Femur (tissue), 1 donor: ENCODE measurements at regions not wholly inside any gene's neighbourhood (a gene's known extent, or its start where the extent isn't known, plus 50 kb on each side); places are given as distances from the start of the nearest gene placed in this dataset.
"Not testable (repeated sequence)": the region's sequence is repeated elsewhere in the genome, so short reads cannot be mapped to it uniquely, and the experiment has no call there.

Experiments used
- DNase-seq: peaks from one replicate; pipeline ENCODE4 v3.0.0-alpha.2; 2017

DNA sequence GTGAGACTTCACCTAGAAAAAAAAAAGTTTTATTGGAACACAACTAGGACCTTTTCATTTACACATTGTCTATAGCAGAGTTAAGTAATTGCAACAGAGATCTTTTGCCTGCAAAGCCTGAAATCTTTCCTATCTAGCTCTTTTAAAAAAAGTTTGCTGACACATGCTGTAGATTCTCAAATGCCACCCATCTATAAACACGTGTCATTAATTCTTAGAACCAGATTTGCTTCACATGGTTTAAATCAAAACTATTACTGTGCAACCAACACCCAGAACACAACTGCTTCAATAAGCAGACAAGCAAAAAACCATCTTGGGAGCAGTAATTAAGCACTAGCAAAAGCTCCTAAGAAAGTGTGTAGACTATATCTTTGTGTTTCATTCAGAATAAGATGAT is 55.0 kb downstream of the OXSM start:
- DNase-seq = no peak

DNA sequence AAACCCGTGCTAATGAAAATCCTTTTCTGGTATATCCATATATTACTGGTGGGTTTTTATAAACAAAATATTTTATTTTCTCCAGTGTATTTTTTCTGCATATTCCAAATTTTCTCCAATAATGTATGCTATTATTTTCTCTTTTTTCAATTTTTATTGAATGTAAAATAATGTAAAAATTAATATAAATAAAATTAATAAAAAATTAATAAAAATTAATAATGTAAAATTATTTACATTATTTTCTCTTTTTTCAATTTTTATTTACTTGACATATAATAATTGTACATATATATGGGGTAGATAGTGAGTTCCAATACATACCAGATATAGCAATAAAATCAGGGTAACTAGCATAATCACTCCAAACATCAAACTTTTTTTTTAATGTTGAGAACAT is 56.4 kb downstream of the OXSM start:
- no peak for DNase-seq

DNA sequence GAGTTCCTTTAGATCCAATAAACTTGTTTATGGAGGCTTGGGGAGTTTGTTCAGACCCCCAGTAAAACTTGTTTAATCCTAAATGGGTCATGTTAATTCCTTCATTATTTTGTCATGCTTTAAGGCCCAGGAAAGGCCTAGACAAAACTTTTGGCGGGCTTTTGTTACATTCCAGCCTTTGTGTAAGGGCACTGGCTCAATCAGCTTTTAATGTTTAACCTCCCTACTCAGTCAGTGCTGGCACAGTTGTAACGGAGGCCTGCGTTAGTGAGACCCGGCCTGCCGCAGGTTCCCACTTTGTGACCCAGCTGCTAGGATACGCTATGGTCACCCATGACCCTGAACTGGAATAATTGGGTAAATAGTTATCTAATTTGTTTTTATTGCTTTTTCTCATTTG is 59.2 kb downstream of the OXSM start:
- DNase-seq = no peak

DNA sequence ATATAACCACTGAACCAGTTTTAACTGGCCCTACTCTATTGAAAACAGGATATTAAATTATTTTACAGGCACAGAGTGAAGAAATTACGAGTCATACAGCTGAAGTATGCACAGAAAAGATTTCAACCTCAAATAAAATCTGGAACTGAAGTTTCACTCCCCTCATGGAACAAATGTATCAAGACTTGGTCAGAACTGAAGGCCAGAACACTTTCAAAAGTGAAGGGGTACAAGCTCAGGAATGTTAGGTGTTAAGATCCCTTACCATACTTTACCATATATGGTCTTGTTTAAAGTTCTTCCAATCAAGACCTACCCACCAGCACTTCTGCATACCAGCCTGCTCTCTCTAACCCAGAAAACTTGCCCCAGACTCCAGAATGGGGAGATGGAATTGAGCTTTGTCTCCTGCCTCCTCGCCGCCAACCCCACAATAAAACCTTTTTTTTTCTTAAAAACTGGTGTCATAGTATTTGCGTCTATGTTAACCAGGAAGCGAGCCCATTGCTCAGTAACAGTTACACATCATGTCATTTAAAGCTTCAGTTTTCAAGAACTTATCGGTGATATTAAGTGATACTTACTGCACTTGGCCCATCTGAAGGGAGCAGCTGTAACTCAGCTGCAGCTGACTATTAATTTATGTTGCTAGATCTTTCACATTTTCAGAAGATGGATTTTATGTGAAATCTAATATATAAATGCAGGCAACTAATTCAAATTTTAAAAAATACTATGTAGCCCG is 59.9 kb downstream of the OXSM start:
- no peak for DNase-seq

DNA sequence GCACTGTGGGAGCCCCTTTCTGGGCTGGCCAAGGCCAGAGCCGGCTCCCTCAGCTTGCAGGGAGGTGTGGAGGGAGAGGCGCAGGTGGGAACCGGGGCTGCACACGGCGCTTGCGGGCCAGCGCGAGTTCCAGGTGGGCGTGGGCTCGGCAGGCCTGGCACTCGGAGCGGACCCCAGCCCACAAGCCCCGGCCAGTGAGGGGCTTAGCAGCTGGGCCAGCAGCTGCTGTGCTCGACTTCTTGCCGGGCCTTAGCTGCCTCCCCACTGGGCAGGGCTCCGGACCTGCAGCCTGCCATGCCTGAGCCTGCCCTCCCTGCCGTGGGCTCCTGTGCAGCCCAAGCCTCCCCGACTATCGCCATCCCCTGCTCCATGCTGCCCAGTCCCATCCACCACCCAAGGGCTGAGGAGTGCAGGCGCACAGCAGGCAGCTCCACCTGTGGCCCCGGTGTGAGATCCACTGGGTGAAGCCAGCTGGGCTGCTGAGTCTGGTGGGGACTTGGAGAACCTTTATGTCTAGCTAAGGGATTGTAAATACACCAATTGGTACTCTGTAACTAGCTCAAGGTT is 61.9 kb downstream of the OXSM start:
- DNase-seq = not testable (repeated sequence)

DNA sequence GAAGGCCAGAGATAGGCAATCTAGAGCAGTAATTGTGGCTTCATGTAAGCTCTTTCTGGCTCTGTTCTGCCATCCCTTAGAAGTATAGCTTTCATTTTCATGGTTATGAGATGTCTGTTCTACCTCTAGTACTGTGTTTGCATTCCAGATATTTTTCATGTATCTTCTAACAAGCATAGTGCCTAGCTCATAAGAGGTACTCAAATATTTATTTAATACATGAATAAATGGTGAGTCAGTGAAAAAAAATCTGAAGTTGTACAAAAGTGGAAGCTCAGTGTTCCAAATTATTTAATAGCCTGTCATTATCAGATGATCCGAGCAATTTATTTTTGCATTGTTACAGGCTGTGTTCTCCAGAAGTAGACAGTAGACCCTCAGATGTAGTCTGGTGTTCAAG is 64.3 kb downstream of the OXSM start:
- DNase-seq = no peak

DNA sequence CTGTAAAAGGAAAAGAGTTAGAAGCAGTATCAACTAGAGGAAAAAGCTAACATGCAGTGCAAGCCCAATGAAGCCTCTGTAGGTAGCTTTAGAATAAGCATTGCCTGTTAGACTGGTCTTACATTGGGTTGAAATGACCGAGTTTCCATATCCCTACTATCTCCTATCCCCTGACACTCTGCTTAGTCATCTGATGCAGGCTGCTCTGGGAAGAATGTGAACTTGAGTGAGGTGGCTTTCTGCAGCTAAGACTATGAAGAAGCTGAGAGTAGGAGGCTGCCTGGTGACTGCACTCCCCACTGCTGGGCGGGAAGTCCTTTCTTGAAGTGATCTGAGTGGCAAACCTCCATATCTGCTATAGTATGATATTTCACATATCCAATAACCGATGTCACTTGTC is 64.7 kb downstream of the OXSM start:
- no peak for DNase-seq

DNA sequence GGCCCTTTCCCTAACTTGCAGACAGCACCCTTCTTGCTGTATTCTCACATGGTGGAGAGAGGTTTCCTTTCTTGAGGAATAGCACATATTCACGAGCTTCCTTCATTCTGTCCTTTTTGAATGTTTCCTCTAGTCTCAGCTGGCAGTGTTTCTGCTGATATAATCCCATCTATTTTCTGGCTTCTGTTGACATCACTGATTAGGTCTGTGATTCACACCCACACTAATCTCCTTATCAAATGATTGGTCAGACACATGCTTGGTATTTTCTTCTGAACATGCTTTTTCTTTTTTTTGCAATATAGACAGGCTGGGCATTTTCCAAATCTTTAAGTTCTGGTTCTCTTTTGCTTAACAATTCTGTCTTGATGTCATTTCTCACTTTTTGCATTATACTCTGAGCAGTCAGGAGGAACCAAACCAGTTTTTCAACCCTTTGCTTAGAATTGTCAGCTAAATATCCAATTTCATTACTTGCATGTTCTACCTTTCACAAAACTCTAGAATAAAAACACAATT is 65.4 kb downstream of the OXSM start:
- no peak for DNase-seq

DNA sequence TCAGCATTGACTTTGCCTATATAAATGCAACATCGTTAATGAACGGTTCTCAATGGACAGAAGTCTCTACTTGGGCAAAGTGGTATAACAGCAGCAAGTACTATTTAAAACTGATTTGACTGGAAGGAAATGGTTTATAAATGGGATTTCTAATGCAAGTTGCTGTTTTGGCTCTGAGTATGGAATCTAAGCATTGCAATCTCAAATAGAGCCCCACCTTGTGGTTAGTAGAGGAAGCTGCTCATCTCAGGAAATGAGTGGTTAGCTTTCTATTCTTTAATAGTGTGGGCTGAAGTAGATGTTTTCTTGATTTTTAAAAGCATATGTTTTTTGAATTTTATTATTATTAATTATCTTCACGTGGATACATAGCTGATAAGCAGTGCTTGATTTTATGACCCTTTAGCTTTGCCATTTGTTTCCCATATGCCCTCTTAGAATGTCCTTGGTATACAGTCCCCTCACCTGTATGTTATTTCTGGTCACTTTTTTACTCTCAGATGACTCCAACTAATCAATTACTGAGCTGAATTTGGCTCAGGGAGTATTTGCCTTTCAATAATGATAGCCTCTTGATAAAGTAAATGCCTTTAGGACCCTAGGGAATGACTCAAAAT is 67.1 kb downstream of the OXSM start:
- no peak for DNase-seq

DNA sequence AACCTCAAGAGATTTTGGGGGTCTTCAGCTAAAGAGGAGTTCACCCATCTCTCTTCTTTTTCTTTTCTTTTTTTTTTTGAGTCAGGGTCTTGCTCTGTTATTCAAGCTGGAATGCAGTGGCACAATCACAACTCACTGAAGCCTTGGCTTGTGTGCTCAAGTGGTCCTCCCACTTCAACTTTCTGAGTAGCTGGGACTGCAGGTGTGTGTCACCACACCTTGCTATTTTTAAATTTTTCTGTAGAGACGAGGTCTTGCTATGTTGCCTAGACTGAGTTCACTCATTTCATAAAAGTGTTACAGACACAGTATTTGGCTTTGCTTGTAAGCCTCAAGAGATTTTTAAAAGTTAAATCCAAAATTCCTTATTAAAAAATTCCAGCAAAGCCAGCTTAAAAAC is 71.7 kb downstream of the OXSM start:
- DNase-seq = no peak

DNA sequence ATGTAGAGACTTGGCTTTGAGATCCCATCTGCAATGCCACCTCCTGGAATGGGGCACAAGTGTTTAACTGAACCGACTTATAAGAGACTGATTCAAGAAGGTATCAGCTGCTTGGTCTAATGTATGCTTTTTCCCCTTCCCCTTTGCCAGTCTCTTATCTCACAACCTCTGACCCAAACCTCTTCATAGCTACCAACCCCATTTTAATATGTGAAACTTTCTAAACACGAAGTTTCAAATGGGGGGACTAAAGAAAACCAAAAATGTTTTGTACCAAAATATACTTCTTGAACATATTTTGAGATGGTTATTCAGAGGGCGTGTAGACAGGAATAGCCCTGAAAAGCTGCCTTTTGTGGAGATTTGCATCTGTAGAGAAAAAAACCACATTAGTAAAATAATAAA is 73.1 kb downstream of the OXSM start:
- DNase-seq = no peak

DNA sequence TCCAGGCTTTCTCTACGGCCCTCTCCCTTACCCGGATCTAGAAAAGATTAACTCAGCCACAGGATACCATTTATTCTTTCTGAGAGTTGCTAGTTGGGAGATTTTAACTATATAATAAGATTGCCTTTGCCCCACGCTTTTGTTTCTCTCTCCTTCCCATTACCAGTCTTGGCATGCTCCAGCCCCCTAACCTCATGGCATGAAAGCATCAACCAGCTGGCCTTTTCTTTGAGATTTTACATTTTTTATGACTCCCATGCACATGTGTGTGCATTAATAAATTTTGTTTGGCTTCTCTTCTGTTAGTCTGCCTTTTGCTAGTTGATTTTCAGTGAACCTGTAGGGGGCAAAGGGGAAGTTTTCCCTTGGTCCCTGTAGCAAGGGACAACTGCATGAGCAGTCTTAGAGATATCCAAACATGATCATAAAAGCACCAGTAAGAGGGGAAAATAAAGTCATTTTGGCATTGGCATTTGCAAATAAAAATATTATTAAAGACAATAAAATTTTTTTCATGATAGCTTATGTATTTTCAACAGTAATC is 73.6 kb downstream of the OXSM start:
- DNase-seq = no peak

DNA sequence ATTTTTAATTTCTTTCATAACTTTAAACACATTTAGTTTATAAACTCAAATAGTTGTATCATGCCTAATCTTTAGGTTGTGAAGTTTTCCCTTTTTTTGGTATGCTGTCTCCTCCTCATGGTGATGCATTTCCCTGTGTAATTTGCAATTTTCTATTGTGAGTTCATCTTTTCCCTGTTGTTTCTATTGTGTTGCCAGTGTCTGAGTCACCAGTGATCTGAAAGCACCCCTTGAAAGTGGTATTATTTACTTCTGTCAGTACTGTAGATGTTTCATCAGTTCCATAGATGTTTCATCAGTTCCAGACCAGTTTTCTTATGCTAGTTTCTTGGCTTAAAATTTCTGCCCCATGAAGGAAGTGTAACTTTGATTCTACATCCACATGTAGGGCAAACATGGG is 80.6 kb downstream of the OXSM start:
- no peak for DNase-seq

DNA sequence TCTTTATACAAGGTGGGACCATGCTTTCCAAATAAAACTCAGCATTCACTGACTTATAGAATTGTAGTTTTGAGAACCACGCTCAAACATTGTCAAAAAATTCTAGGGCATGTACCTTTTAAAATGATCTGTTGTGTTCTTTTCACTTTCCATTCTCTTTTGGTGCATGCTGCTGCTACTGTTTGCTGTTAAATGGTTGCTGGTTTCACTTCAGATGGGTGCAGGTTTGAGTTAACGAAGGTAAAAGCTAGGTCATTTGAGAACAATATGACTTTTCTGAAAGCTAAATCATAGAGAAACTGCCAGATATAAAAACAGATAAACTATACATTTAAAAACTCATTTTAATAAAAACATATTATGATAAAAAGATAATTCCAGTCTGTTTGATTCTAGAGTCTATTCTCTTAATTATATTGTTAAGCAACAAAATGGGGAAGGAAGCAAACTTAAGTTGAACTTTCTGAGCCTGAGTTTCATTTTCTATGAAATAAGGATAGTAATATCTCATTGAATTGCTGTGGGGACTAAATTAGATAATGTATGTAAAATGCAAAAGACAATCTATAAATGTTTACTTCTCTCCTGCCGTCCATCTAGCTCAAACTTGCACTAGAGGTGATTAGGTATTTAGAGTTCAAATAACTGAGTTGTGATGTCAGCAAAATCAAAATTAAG is 82.4 kb downstream of the OXSM start:
- no peak for DNase-seq

DNA sequence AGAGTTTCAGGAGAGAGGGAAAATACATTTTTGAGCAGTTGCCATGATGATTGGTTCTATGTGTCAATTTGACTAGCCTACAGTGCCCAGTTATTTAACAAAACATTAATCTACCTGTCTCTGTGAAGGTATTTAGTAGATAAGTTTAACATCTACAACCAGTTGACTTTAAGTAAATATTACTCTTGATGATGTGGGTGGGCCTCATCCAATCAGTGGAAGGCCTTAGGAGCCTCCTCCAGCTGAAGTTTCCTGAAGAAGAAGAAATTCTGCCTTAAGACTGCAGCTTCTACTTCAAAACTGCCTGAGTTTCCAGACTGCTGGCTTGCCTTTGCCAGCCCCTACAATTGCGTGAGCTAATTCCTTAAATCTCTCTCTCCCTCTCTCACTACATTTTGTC is 93.6 kb downstream of the OXSM start:
- DNase-seq = no peak

DNA sequence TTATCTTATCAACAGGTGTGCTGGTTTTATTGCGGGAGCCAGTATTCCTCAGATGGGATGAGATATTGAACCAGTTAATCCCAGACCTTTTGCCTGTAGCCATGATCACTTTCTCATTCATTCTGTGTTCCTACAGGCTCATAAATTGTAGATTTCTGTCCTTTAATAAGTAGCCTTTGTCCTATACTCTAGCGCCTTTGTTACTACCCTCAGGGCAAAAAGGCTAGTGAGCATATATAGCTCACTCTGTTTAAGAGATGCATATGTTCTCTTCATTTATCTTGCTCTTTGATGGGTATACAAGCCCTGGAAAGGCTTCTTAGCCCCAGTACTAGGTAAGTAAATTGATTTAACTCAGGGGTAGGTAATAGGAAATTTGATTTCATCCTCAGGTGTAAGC is 95.1 kb downstream of the OXSM start:
- no peak for DNase-seq

DNA sequence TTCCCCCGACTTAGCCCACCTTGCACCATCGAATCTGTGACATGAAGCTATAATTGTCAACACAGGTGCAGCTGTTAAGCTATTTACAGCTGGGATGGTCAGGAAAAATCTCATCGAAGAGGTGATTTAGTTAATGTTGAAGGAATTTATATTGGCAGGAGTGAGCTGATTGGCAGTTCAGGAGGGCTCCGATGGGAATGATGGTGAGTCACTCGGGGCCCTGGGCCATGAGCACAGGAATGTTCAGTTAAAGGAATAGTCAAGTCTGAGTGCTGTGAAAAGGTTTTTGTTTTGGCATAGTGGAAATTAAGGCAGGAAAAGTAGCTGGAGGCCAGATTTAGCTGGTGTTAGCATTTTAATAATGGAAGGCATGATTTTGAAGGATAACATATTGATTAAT is 95.7 kb downstream of the OXSM start:
- DNase-seq = no peak

DNA sequence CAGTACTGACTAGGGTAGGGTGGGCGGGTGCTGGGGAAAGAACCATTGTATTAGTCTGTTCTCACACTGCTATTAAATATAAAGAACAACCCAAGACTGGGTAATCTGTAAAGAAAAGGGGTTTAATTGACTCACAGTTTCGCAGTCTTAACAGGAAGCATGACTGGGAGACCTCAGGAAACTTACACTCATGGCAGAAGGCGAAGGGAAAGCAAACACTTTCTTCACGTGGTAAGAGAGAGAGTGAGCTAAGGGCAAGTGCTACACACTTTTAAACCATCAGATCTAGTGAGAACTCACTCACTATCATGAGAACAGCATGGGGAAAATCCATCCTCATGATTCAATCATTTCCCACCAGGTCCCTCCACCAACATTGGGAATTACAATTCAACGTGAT is 98.0 kb downstream of the OXSM start:
- no peak for DNase-seq

DNA sequence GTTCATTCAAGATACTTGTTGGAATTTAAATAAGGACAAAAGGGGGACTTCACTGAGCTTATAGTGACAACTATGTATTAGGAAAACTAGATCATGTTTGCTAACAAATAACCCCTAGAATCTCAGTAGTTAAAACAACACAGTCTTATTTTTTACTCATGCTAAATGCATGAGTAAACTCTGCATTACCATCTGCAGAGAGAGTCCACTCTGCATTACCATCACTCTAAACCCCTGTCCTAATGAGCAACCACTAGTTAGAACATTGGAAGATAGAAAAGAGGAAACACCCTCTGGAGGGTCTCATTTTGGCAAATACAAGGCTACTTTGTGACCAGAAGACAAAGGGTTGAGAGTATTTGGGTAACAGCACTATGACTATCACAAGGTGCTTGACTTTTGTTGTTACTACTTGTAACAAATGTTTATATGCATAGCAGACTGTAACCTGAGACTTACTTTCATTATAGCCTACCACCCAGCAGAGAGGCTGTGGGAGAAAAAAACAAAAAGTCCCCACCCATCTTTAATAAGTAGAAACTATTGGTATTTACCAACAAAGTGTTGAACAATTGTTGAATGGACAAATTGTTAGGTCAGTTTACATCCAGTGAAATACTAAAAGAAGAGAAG is 99.1 kb downstream of the OXSM start:
- no peak for DNase-seq

DNA sequence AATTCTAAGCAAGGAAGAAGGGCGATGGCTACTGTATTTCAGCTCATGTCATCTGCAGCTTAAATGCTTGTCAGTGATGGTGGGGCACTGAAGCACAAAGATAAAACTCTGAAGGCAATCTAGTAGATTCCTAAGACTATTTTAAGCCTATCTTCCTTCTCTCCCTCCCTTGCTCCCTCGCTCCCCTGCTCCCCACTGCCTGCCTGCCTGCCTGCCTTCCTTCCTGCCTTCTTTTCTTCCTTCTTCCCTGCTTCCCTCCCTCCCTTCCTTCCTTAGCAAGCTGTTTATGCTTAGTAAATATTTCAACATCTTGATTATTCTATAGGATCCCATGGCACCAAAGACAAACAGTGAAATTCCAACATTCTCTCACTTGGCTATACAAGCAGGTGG is 99.6 kb downstream of the OXSM start:
- no peak for DNase-seq

DNA sequence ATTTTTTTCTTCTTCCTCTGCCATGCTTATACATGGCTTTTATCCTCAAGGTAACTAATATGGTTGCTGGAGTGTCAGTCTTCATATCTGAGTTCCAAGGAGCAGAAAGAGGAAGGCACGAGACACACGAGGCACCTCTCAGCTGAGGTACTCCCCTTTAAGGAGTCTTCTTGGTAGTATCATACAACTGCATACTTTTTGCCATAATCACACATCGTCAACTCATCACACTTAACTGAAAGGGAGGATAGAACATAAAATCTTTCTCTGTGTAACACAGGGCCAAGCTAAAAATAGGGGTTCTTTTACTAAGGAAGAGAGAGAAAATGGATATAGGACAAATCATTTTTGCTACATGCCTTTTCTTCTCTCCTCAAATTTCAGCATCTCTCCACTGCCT is 104.2 kb downstream of the OXSM start:
- DNase-seq = no peak

DNA sequence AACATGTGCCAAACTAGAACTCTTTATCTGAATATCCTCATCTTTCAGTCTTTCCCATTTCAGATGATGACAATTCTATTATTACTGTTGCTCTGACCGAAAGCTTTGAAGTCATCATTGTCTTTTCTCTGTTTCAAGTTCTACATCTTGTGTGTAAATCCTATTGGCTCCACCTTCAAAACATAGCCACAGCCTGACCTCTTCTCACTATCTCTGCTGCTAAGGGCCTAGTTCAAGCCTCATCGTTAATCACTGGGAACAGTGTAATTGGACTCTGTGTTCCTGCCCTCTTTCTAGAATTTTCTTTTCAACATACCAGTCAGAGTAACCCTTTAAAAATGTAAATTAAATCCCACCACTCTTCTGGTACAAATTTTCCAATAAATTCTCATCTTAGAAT is 105.1 kb downstream of the OXSM start:
- no peak for DNase-seq

DNA sequence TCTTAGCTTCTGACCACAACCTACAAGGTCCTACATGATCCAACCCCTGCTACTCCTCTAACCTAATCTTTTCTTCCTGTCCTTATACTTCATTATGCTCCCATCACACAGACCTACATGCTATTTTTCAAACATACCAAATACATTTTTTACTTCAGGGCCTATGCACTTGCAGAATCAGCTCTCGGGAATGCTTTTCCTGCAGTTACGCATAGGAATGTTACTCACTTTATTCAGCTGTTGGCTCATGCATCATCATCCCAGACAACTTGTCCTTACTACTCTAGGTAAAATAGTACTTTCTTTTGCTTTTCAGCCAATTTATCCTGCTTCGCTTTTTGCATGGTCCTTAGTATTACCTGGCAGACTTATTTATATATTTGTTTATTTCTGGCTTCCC is 105.6 kb downstream of the OXSM start:
- DNase-seq = no peak
